ENCODE measurements at regions not wholly inside any gene's neighbourhood (a gene's known extent, or its start where the extent isn't known, plus 50 kb on each side); places are given as distances from the start of the nearest gene placed in this dataset.

- TF ChIP-seq STAG1 (CRISPR knock-in tag; IDR thresholded peaks at IDR 0.05; ENCODE audit: borderline replicate concordance): no peak
- no peak for TF ChIP-seq CTCF (IDR thresholded peaks at IDR 0.05 in 2 of 3, conservative IDR thresholded peaks at IDR 0.05 in 1 of 3; ENCODE audit: insufficient read depth in 2 of 3, low read depth in 1 of 3, low read length in 3 of 3)
- no peak for TF ChIP-seq ARNT (IDR thresholded peaks at IDR 0.05)
- no peak for TF ChIP-seq KLF6 (CRISPR knock-in tag; IDR thresholded peaks at IDR 0.05; ENCODE audit: borderline replicate concordance)
- no peak for TF ChIP-seq MLX (CRISPR knock-in tag; conservative IDR thresholded peaks at IDR 0.05)
- TF ChIP-seq JUND (IDR thresholded peaks at IDR 0.05; ENCODE audit: borderline replicate concordance, low read depth, low read length): no peak
- no peak for TF ChIP-seq JUND (tag; IDR thresholded peaks at IDR 0.05; ENCODE audit: borderline replicate concordance, low read depth, low read length)
- TF ChIP-seq TEAD4 (IDR thresholded peaks at IDR 0.05; ENCODE audit: low read length): no peak
- TF ChIP-seq TEAD4 (CRISPR knock-in tag; IDR thresholded peaks at IDR 0.05; ENCODE audit: borderline replicate concordance): no peak
- no peak for TF ChIP-seq ZBTB26 (CRISPR knock-in tag; IDR thresholded peaks at IDR 0.05)
- TF ChIP-seq MAX (CRISPR knock-in tag; IDR thresholded peaks at IDR 0.05): no peak
- no peak for TF ChIP-seq RFX1 (IDR thresholded peaks at IDR 0.05)
Observed at GRCh38 chr7:124662937-124663336, 102.7 kb downstream of the GPR37 start.

All from K562 (cell line).